ENCODE measurements at regions not wholly inside any gene's neighbourhood (a gene's known extent, or its start where the extent isn't known, plus 50 kb on each side); places are given as distances from the start of the nearest gene placed in this dataset.
"Not testable (repeated sequence)": the region's sequence is repeated elsewhere in the genome, so short reads cannot be mapped to it uniquely, and the experiment has no call there.

GRCh38 chr2:217361483-217361880, 501.6 kb upstream of the TNP1 start:
- no peak for DNase-seq

- DNase-seq: no peak
These were observed 501.1 kb upstream of the TNP1 start for GRCh38 chr2:217360781-217361482.

DNA sequence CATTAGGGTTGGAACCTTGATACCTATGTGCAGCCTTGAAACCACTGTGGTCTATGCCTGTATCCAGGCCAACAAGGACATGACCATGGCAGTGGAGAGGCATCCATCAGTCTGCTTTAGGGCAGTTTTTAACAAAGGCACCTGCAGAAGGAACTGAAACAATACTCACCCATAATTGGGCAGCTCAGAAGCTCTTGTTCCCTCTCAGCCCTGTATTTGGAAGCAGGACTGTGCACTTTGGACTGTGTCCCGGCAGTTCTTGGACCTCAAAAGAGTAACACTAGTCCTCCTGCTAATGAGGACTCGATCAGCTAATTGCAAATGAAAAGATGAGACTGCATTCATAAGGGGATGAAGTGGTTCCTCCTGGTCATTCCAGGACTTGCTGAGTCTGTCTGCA, 500.2 kb upstream of the TNP1 start:
- DNase-seq: no peak

GRCh38 chr2:217357886-217358620, 498.2 kb upstream of the TNP1 start:
- DNase-seq: no peak

DNA sequence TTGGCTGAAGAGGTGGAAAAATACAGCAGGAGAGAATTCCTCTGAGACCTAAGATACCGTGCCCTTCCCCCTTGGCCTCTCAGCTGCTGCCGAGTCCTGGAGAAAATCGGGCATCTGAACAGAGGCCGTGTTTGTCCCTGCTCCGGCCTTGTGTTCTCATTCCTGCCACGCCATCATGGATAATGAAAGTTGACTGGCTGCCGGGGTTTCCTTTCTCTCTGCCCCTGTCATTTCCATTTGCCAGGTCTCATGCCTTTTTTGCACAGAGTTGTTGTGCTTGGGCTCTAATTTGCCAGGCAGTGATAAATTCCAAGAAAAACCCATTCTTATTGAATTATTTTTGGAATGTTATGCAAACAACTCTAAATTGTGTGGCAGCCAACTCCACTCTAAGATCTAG, 496.9 kb upstream of the TNP1 start:
- no peak for DNase-seq

GRCh38 chr2:217356142-217356541, 496.3 kb upstream of the TNP1 start:
- DNase-seq: no peak

DNA sequence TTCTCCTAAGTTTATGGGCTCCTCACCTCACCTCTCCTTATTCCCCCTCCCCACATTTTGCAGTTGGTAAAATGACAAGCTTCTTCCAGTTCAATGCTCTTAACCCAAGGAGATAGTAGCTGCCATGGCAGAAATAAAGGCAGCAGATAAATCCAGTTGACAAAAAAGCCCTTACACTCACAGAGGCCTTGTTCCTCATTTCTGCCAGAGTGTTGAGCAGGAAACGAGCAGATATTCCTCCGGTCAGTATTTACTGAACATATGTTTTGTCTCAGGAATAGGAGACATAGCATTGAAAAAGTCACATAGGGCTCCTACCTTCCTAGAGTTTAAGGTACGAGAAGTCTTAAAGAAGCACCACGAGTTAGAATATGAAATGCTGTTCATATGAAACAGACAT, 493.7 kb upstream of the TNP1 start:
- no peak for DNase-seq

DNA sequence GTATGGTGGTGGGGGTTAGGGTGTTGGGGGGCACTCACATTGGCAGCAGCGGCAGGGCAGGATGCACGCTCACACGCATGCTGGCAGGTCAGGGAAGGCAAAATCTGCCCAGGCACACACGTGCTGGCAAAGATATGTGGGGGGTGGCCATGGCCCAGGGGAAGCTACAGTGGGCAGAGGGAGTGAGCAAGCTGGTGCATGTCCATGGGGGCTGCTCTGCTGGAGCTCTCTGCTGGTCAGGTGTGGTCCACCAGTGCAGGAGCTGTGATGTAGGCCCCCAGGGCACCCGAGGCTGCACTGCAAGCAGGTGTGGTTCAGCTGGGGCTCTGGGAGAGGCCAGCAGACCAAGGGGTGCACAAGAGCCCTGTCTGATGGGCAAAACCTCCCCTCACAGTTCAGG, 491.5 kb upstream of the TNP1 start:
- DNase-seq: no peak

GRCh38 chr2:217349251-217349650, 489.4 kb upstream of the TNP1 start:
- no peak for DNase-seq

DNA sequence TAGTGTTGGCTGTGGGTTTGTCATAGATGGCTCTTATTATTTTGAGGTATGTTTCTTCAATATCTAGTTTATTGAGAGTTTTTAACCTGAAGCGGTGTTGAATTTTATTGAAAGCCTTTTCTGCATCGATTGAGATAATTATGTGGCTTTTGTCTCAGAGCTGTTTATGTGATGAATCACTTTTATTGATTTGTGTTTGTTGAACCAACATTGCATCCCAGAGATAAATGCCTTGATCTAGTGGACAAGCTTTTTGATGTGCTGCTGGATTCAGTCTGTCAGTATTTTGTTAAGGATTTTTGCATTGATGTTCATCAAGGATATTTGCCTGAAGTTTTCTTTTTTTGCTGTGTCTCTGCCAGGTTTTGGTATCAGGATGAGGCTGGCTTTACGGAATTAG, 487.8 kb upstream of the TNP1 start:
- DNase-seq: not testable (repeated sequence)

- DNase-seq: not testable (repeated sequence)
These were observed 486.2 kb upstream of the TNP1 start for GRCh38 chr2:217346043-217346442.

DNA sequence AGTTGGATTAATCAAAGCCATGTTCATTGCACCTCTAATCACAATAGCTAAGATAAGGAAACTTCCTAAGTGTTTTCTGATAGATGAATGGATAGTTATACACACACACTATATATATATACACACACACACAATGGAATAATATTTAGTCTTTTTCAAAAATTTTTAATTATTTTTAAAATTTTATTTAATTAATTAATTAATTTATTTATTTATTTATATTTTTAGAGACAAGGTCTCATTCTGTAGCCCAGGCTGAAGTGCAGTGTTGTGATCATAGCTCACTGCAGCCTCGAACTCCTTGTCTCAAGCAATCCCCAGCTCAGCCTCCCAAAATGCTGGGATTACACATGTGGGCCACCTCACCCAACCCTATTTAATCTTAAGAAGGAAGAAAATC, 481.0 kb upstream of the TNP1 start:
- DNase-seq: no peak

- DNase-seq: no peak
These were observed 480.3 kb upstream of the TNP1 start for GRCh38 chr2:217340176-217340575.

DNA sequence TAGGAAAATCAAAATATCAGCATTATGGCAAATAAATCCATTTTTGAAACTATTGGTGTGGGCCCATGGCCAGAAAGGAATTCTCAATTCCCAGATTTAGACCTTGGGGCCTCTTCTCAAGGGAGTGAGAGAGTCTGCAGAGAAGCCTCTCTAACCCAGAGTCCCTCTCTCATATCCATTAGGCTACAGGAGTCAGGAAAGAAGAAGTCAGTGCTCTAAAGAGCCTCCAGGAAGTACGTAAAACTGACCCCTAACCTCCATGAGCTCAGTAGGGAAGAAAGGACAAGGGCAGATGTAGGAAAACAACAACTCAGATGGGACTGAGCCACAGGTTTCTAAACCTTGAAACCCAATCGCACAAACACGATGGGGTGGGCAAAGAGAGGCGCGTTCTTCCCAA, 479.9 kb upstream of the TNP1 start:
- DNase-seq: no peak

- no peak for DNase-seq
These were observed 478.5 kb upstream of the TNP1 start for GRCh38 chr2:217338306-217338916.

DNA sequence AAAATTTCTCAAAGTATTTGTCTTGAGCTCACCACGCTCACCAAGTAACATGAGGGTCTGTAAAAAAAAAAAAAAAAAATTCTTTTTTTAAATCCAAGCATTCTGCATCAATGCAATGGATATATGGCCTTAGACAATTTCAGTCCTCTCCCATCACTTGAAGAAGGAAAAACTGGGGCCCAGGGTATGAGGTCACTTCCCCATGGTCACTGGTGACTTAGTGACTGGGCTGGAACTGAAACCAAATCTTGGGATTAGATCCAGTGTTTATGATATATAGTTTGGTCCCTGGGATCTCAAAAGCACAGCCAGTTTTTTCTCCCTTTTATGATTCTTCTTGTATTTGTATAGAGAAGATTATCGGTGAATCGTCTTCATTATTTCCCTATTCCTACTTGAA, 477.9 kb upstream of the TNP1 start:
- DNase-seq: no peak

- no peak for DNase-seq
These were observed 476.8 kb upstream of the TNP1 start for GRCh38 chr2:217336694-217337093.

DNA sequence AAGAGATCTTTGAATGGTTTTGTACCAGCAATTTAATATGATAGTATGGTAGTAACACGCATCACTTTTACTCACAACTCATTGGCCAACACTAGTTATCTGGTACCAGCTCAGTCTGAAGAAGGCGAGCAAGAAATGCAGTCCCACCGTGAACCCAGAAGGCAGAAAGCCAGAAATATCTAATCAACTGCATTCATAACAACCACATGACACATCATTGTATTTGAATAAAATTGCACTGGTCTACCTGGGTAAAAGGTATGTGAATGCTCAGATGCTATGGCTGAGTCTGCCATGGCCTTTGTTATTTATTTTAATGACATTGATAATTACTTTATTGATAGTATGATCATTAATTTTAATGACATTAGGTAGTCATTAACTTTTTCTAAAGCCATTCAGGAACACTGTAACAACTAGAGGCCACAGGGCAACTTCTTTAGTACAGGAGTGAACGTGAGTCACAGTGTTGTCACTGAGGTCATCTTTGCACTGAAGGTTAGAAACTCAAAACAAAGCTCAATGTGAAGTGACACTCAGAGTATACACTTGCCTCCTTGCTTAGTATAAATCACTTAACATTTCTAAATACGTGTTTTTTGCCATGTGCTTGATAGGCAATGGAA, 475.6 kb upstream of the TNP1 start:
- DNase-seq: no peak

DNA sequence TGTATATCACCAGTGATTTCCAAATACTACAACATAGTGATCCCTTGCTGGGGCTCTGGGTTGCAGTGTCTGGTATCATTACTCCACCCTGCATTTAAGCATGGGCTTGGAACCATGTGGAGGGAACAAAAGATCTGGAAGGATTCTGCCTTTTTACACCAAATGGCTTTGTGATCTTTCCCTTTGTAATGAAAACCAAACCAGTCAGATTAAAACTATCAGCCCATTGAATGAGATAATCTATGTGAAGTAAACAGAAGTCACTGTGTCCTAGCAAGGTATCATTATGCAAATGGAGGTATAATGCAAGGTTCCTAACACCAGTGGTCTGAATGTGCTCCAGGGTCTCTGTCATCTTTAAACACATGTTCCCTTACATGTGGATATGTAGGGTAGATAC, 474.7 kb upstream of the TNP1 start:
- no peak for DNase-seq

DNA sequence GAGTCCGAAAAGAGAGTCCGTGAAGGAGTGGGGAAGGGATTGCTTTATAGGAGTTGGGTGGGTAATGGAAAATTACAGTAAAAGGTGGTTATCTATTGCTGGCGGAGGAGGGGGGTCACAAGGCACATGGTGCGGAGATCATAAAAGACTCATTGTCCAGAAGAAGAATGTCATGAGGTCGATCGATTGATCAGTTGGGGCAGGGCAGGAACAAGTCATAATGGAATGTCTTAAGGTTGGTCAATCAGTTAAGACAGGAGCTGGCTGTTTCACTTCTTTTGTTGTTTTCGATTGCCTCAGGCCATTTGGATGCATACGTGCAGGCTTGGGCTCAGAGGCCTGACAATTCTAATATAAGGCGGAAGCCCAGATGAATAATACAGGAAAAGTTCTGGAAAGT, 473.0 kb upstream of the TNP1 start:
- no peak for DNase-seq

DNA sequence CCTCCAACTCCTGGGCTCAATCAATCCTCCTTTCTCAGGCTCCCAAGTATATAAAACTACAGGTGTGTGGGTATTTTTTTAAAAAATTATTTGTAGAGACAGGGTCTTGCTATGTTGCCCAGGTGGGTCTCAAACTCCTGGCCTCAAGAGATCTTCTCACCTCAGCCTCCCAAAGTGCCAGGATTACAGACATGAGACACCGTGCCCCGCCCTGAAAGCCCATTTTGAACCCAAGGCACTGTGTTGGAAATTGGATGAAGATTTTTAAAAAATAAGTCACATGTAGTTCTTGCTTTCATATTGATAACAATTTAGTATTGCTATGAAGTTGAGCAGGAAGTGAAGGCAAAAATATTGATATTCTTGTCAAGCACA, 472.5 kb upstream of the TNP1 start:
- DNase-seq: no peak

DNA sequence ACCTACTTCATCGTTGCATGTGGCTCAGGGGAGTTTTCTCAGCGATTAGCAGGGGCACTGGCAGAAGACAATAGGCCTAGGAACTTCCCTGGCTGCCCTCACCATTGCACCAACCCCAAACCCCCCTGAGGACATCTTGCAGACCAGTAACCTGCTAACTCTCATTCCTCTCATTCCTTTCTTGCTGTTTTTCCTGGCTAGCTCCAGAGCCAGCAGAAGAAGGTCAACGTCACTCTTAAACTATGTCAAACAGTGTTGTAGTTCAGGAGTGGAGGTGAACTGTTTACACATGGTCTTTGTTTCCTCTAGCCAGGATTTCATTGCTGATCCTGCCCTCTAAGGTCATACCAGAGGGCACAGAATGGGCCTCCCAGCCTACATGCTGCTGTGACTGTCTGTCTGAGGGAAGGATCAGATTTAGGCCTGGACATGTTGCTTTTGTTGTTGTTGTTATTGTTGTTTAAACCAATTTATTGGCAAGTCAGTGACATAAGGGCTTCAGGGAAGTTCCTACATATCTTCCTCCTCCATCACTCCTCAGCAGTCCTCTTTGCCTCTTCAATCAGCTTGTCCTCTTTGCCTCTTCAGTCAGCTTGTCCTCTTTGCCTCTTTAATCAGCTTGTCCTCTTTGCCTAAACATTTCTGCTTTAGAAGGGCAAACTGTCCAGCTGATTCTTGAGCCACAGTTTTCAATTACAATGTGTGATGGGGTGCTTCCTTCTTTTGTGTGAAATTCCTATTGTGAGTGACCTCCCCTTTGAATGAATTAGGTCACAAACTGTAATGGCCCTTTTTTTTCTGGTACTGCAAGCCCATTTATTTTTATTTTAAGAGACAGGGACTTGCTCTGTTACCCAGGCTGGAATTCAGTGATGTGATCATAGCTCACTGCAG, 471.9 kb upstream of the TNP1 start:
- no peak for DNase-seq

- no peak for DNase-seq
These were observed 470.8 kb upstream of the TNP1 start for GRCh38 chr2:217330647-217331046.

Data from CD4-positive, alpha-beta T cell treated with Interleukin-17A for 4 hours (primary cell).